ENCODE measurements at regions not wholly inside any gene's neighbourhood (a gene's known extent, or its start where the extent isn't known, plus 50 kb on each side); places are given as distances from the start of the nearest gene placed in this dataset.

GRCh38 chr6:170232186-170233002, 58.5 kb downstream of the DLL1 start:
- no peak for DNase-seq (ENCODE audit: low read depth)

DNA sequence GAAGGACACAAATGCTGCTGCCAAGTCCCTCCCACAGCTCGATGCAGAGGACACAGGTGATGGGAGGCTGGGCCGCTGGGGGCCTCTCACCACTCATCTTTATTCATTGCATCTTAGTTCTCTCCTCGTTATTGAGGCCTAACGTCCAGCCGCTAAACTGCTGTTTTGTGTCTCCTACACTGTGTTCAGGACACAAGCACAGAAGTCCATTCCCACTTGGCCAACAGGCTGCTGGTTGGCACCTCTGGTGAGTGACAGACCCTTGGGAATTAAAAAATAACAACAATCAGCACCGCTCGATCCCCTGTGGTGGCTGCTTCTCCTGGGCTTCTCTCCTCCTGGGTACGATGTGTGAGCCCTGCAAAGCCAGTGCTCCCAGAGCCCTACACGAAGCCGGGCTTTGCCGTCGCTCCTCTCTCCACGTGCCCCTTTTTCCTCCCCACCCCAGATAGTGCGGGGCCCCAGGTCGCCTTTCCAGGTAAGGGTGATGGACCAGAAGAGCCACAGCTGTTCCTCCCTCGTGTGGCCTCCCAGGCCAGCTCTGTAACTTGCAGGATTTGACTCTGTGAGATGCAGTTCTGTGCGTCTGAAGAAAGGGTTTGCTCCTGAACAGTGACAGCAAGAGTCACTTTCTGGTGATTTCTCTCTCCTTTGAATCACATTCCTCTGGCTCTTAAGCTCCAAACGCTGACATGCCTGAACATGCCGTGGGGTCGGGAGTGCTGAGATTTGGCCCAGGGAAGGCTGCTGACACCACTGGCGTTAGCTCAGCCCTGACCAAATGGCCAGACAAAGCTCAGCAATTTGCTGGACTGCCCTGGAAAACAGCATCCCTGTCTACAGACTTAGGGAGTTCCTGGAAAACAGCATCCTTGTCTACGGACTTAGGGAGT, 59.3 kb downstream of the DLL1 start:
- DNase-seq (ENCODE audit: low read depth): no peak

DNA sequence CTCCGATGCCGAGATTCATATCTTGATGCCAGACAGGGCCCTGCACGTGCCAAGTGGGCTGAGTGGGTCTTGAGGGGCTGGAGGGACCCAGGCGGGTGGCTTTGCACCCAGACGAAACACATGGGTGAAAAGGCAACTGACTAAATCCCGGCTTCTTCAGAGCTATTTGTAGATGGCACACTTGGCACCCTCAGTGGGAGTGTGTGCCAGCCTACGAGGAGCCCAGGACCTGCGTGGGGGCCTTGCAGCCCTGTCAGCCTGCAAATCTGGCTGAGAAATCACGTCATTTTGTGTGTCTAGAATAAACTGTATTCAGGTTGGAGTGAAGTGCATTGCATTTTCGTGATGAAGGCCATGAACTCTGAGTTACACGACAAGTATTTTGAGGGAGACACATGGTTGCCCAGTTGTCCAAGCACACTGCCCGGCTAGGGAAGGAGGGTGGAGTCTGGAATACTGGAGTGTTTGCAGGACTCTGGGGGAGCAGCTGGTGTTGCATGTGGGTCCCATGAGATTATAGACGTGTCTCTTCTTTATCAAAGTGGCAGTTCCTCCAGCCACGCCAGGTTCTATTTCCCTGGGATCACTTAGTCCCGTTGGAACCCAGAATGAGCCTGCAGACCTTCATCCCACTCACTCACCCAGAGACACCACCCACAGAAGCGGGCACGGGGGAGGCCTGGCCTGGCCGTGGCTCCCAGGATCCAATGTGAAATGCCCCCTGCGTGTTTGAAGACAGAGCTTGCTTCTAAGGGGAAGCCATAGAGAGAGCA, 60.2 kb downstream of the DLL1 start:
- DNase-seq (ENCODE audit: low read depth): no peak

DNA sequence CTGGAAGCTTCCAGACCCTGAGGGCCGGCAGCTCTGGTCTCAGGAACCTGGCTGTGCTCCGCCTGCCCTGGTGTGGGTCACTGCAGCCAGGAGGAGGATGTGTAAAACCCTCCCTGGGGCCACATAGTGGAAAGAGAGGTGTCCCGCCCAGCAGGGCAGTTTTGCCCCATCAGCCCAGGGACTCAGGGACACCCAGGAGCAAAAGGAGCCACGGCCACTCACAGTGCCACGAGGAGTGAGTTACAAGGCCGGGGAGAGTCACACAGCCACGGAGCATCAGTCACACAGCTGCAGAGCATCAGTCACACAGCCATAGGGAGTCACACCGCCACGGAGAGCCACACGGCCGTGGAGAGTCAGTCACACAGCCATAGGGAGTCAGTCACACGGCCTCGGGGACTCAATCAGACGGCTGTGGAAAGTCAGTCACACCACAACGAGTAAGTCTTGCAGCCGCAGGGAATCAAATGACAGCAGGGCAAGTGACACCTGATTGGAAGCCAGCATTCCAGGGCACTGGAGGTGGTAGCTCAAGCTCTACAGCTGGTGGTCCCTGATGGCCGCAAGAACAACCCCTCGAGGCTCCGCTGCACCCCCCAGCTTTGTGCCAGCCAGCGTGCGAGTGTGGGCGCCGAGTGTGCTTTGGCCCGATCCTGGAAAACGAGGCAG, 60.9 kb downstream of the DLL1 start:
- no peak for DNase-seq (ENCODE audit: low read depth)

- no peak for DNase-seq (ENCODE audit: low read depth)
Observed at GRCh38 chr6:170229396-170229795, 61.5 kb downstream of the DLL1 start.

GRCh38 chr6:170228946-170229310, 62.0 kb downstream of the DLL1 start:
- DNase-seq (ENCODE audit: low read depth): no peak

- DNase-seq (ENCODE audit: low read depth): no peak
Observed at GRCh38 chr6:170227996-170228945, 62.6 kb downstream of the DLL1 start.

GRCh38 chr6:170227521-170227983, 63.3 kb downstream of the DLL1 start:
- no peak for DNase-seq (ENCODE audit: low read depth)

GRCh38 chr6:170226647-170227046, 64.2 kb downstream of the DLL1 start:
- DNase-seq (ENCODE audit: low read depth): no peak

DNA sequence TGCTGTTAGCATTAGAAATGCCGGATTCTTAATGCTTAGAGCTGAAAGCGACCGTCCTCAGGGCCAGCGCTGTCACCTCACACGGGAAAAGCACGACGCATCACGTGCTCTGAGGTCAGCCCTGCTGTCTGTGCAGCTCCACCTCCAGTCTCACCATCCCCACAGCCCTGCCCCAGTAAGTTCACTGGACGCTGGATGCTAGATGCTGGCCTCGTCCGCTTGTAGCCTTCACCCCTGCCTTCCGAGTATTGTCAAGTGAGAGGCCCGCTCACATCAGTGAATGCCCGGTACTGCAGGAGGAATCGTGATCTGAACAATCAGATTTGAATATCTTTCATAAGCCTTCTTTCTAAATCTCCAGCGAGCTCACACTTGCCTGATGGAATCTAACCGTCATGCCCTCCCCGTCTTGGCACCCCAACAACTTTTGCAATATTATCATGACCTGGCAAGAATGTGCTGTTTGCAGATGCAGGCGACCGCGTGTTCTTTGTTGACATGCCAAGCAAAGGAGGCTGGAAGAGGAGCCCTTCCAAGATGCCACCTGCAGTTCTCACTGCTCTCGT, 64.9 kb downstream of the DLL1 start:
- no peak for DNase-seq (ENCODE audit: low read depth)

GRCh38 chr6:170224694-170225660, 65.9 kb downstream of the DLL1 start:
- no peak for DNase-seq (ENCODE audit: low read depth)

- no peak for DNase-seq (ENCODE audit: low read depth)
Observed at GRCh38 chr6:170223718-170224693, 66.9 kb downstream of the DLL1 start.

DNA sequence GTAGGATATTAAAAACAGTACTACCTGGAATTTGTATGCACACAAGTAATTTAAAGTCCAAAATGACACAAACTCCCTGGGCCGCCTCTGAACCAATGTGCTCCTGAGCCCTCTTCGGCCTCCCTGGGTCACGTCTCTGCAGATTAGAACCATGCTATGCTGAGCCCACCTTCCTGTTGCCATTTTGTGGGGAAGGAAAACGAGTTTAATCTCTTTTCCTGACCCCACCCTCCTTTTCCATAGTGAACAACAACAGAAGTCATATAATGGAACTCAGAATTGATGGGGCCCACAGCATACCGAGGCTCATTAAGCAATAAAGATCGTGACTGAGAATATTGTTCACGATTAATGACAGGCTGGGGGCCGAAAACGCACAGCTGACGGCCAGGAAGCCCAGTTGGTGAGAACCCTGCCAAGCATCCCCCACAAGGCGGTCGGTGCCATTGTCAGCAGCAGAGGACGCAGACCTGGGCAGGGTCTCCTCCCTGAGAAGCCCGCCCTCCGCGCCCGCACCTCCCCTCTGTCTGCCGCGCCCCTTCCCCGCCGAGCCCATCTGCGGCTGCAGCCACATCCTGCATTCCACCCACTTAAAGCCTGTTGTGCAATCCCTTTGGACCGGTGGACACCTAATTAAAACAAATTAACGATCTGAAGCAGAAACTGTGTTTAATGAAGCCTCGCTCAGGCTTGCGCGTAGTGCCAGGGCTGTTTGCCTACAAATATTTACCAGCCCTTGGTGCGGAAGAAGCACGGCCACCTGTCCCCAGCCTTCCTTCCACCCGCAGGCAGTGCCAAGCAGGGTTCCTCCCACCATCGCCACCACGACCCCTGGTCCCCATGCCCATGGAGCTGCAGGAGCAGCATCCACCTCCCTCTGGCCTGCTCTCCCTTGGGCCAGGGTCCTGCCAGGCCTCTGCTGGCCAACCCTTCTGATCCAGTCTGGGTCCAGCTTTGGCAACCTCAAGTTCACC, 68.1 kb downstream of the DLL1 start:
- no peak for DNase-seq (ENCODE audit: low read depth)

GRCh38 chr6:170221753-170222400, 69.0 kb downstream of the DLL1 start:
- DNase-seq (ENCODE audit: low read depth): no peak

GRCh38 chr6:170221052-170221752, 69.7 kb downstream of the DLL1 start:
- no peak for DNase-seq (ENCODE audit: low read depth)
